Keratinocyte (primary cell): ENCODE measurements at regions not wholly inside any gene's neighbourhood (a gene's known extent, or its start where the extent isn't known, plus 50 kb on each side); places are given as distances from the start of the nearest gene placed in this dataset.

ENCODE experiments used
- DNase-seq: peaks from one replicate; pipeline ENCODE4 v3.0.0-alpha.2; 2011; ENCODE audit warnings: low read depth, missing footprints, low spot score
- FAIRE-seq: peaks from 2 replicates; lab custom pipeline; 2011; peaks lifted over from hg19 to GRCh38; lab: Jason Lieb, UNC
- H2AFZ ChIP-seq: 2 replicates; pipeline ENCODE4 v1.6.0; 2012; ENCODE audit warnings: low read length, control low read depth, inconsistent platforms; ENCODE audit not compliant: control insufficient read depth
- H3K27ac ChIP-seq: 2 replicates; pipeline ENCODE4 v1.5.1; 2011; ENCODE audit warnings: low read length; ENCODE audit not compliant: control insufficient read depth, insufficient read depth
- H3K27me3 ChIP-seq: 3 replicates; pipeline ENCODE4 v1.6.0; 2011; ENCODE audit warnings: low read length; ENCODE audit not compliant: control insufficient read depth, insufficient read depth; ENCODE audit errors: extremely low read depth
- H3K36me3 ChIP-seq, 2 experiments: 2 replicates in 1 of 2; 3 replicates in 1 of 2; pipeline ENCODE4 v1.5.1; 2011; ENCODE audit warnings: low read length in 2 of 2, mild to moderate bottlenecking in 1 of 2; ENCODE audit not compliant: control insufficient read depth in 2 of 2, insufficient read depth in 2 of 2; ENCODE audit errors: extremely low read depth in 1 of 2
- H3K4me1 ChIP-seq: 3 replicates; pipeline ENCODE4 v1.5.1; 2011; ENCODE audit warnings: low read length; ENCODE audit not compliant: control insufficient read depth, insufficient read depth; ENCODE audit errors: extremely low read depth
- H3K4me2 ChIP-seq: 3 replicates; pipeline ENCODE4 v1.6.0; 2011; ENCODE audit warnings: low read depth, low read length; ENCODE audit not compliant: control insufficient read depth, insufficient read depth; ENCODE audit errors: extremely low read depth
- H3K4me3 ChIP-seq, 3 experiments: fragments of 200-600 bp in 1 of 3; sonication (generic) in 1 of 3; 2 replicates in 2 of 3; 3 replicates in 1 of 3; pipeline ENCODE4 v1.5.1; 2011 to 2016; ENCODE audit warnings: low read length in 3 of 3, mild to moderate bottlenecking in 3 of 3, control low read depth in 2 of 3, inconsistent platforms in 1 of 3, low read depth in 1 of 3, mixed read lengths in 1 of 3, mixed run types in 1 of 3, moderate library complexity in 1 of 3; ENCODE audit not compliant: control insufficient read depth in 2 of 3, insufficient read depth in 2 of 3; ENCODE audit errors: extremely low read depth in 1 of 3
- H3K79me2 ChIP-seq: 2 replicates; pipeline ENCODE4 v1.6.0; 2012; ENCODE audit warnings: low read length; ENCODE audit not compliant: control insufficient read depth, insufficient read depth
- H3K9ac ChIP-seq: 3 replicates; pipeline ENCODE4 v1.6.0; 2011; ENCODE audit warnings: low read length; ENCODE audit not compliant: control insufficient read depth, insufficient read depth; ENCODE audit errors: extremely low read depth
- H3K9me1 ChIP-seq: 3 replicates; pipeline ENCODE4 v1.6.0; 2011; ENCODE audit warnings: low read length; ENCODE audit not compliant: control insufficient read depth, insufficient read depth; ENCODE audit errors: extremely low read depth
- H3K9me3 ChIP-seq: 2 replicates; pipeline ENCODE4 v1.5.1; 2012; ENCODE audit warnings: low read depth, low read length; ENCODE audit not compliant: control insufficient read depth
- H4K20me1 ChIP-seq: 3 replicates; pipeline ENCODE4 v1.6.0; 2011; ENCODE audit warnings: low read length; ENCODE audit not compliant: control insufficient read depth, insufficient read depth; ENCODE audit errors: extremely low read depth
- CTCF ChIP-seq, 3 experiments: IDR thresholded peaks in 1 of 3; conservative IDR thresholded peaks in 1 of 3; optimal IDR thresholded peaks in 1 of 3; 2 replicates in 2 of 3; 3 replicates in 1 of 3; pipeline versions ENCODE3 to v1.5.1; 2011; ENCODE audit warnings: low read length in 3 of 3, mild to moderate bottlenecking in 3 of 3, moderate library complexity in 2 of 3, control low read depth in 1 of 3, inconsistent platforms in 1 of 3; ENCODE audit not compliant: insufficient read depth in 2 of 3; ENCODE audit errors: extremely low read depth in 1 of 3
- EZH2 ChIP-seq: IDR thresholded peaks from one replicate; pipeline ENCODE4 v1.6.1; 2012; ENCODE audit warnings: inconsistent platforms, mild to moderate bottlenecking, low read length, moderate library complexity
- dilution Hi-C: fragments of 300-500 bp; cut with MboI; formaldehyde crosslinking; loops from one replicate; pipeline ENCODE4 v1.7.0; 2020; ENCODE audit warnings: low sequenced_read_pairs; ENCODE audit not compliant: extremely low pct_ligation_motif_present

- no peak overlapping the region for H3K27ac ChIP-seq
- no peaks in the 10 kb centered on the region for H3K36me3 ChIP-seq
- no peak overlapping the region for H3K4me2 ChIP-seq
- H3K27me3 ChIP-seq: peaks cover under 1% of the 10 kb centered on the region
- H2AFZ ChIP-seq: no peak overlapping the region
- no peaks in the 10 kb centered on the region for H3K9me1 ChIP-seq
- no peak for TF ChIP-seq EZH2
- no peak for TF ChIP-seq CTCF (optimal IDR thresholded peaks at IDR 0.05 in 1 of 3, IDR thresholded peaks at IDR 0.05 in 1 of 3, conservative IDR thresholded peaks at IDR 0.05 in 1 of 3; ENCODE audit: extremely low read depth in 1 of 3, insufficient read depth in 2 of 3, low read length in 3 of 3)
- no peak overlapping the region for H3K4me3 ChIP-seq
- no peaks in the 10 kb centered on the region for H3K4me1 ChIP-seq
- dilution Hi-C loops: no loop called here
- no peaks in the 10 kb centered on the region for H3K79me2 ChIP-seq
- no peak for FAIRE-seq
- no peak for DNase-seq
- no peak overlapping the region for H3K9ac ChIP-seq
- peaks cover 2% of the 10 kb centered on the region for H3K9me3 ChIP-seq
- H4K20me1 ChIP-seq: no peaks in the 10 kb centered on the region
These were observed 88.0 kb upstream of the EIF5 start for GRCh38 chr14:103246070-103246469.

GRCh38 chr14:103247169-103247606, 86.8 kb upstream of the EIF5 start:
- Histone ChIP-seq H3K9me3 (peaks cover 2% of the 10 kb centered on the region), H3K4me1 (no peaks in the 10 kb centered on the region), H3K4me3 (no peak overlapping the region), H3K4me2 (no peak overlapping the region), H2AFZ (no peak overlapping the region), H3K79me2 (no peaks in the 10 kb centered on the region), H4K20me1 (no peaks in the 10 kb centered on the region), H3K36me3 (no peaks in the 10 kb centered on the region), H3K9me1 (no peaks in the 10 kb centered on the region), H3K9ac (no peak overlapping the region), H3K27me3 (peaks cover 3% of the 10 kb centered on the region), H3K27ac (no peak overlapping the region)
- dilution Hi-C loops: no loop called here
- FAIRE-seq (no peak), DNase-seq (no peak)
- TF ChIP-seq CTCF (optimal IDR thresholded peaks at IDR 0.05 in 1 of 3, IDR thresholded peaks at IDR 0.05 in 1 of 3, conservative IDR thresholded peaks at IDR 0.05 in 1 of 3; ENCODE audit: extremely low read depth in 1 of 3, insufficient read depth in 2 of 3, low read length in 3 of 3) (no peak), EZH2 (no peak)
